ENCODE measurements at regions not wholly inside any gene's neighbourhood (a gene's known extent, or its start where the extent isn't known, plus 50 kb on each side); places are given as distances from the start of the nearest gene placed in this dataset.

DNA sequence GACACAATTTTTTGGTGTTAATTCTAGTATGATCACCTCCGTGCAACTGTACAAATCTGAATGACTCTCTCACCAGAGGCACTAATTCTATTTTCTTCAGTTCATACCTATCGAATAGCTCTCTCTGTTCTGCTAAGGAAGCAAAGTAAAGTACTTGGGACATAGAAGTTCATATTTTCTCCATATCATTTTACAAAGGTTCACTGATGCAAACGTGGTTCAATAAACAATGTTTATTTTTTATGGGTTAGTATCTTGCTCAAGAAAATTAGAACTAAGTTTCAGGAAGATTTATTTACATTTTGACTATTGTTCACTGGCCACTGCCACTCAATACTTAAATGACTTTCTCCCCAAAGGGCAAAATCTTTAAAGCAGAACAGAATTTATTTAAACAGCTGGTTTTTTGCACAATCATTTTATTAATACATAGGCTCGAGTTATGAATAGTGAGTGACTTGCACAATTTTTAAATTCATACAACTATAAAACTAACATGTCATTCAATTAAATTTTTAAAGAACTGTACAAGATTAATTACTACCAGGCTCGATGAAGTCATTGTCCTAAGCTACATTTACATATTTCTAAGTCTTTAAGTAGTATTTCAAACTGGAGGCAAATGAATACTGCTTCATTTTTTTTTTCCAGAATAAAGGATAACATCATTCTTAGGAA lies 255.8 kb downstream of the C16orf95 start:
- ChIA-PET CTCF (interaction anchor here (0.7 to 3.0 kb wide), 9 partner anchors 9 to 497 kb away, joined by 3 to 39 read pairs (median 5); no protein-coding TSS in a partner anchor), POLR2A (ENCODE audit: low non-redundant PET) (no interaction called here)
- TF ChIP-seq, protein P1, sequence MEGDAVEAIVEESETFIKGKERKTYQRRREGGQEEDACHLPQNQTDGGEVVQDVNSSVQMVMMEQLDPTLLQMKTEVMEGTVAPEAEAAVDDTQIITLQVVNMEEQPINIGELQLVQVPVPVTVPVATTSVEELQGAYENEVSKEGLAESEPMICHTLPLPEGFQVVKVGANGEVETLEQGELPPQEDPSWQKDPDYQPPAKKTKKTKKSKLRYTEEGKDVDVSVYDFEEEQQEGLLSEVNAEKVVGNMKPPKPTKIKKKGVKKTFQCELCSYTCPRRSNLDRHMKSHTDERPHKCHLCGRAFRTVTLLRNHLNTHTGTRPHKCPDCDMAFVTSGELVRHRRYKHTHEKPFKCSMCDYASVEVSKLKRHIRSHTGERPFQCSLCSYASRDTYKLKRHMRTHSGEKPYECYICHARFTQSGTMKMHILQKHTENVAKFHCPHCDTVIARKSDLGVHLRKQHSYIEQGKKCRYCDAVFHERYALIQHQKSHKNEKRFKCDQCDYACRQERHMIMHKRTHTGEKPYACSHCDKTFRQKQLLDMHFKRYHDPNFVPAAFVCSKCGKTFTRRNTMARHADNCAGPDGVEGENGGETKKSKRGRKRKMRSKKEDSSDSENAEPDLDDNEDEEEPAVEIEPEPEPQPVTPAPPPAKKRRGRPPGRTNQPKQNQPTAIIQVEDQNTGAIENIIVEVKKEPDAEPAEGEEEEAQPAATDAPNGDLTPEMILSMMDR (conservative IDR thresholded peaks at IDR 0.05; ENCODE audit: low read depth), result no peak
- no peak for DNase-seq (ENCODE audit: low spot score)
- H3K27ac ChIP-seq, result no peak overlapping the region

DNA sequence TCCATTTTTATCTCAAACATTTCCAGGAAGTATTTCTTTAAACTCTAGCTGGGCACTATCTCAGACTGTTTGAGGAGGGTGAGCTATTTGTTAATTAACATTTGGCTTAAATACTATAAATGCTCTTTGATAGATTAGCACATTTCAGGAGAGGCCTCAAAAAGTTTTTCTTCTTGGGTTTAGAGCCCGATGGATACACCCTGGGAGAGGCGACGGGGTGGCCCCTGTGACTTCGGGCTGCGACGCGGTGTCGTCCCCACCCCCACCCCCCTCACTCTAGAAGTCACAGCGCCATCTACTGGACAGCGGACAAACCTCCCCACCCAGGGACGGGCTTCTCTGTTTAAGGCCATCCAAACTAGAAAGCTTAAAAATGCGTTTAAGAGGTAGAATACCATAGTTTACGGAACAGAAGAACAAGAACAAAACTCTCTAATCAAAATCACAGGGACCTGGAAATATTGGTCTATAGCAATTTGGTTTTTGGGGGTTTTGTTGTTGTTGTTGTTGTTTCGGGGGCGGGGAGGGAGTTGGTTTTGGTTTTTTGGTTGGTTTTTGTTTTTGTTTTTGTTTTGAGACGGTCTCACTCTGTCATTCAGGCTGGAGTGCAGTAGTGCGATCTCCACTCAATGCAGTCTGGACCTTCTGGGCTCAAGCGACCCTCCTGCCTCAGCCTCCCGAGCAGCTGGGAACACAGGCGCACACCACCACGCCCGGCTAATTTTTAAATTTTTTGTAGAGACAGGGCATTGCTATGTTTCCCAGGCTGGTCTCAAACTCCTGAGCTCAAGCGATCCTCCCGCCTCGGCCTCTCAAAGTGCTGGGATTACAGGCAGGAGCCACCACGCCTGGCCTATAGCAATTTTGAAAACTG lies 254.4 kb downstream of the C16orf95 start:
- no peak overlapping the region for H3K27ac ChIP-seq
- ChIA-PET CTCF (interaction anchor here (0.5 to 3.0 kb wide), 43 partner anchors 8 to 1575 kb away, joined by 3 to 39 read pairs (median 4); partner anchors contain the start of gene FOXC2), POLR2A (ENCODE audit: low non-redundant PET) (no interaction called here)
- DNase-seq (ENCODE audit: low spot score), result peak; percentile 88
- TF ChIP-seq, protein P1 (conservative IDR thresholded peaks at IDR 0.05; ENCODE audit: low read depth), result peak; percentile 87

DNA sequence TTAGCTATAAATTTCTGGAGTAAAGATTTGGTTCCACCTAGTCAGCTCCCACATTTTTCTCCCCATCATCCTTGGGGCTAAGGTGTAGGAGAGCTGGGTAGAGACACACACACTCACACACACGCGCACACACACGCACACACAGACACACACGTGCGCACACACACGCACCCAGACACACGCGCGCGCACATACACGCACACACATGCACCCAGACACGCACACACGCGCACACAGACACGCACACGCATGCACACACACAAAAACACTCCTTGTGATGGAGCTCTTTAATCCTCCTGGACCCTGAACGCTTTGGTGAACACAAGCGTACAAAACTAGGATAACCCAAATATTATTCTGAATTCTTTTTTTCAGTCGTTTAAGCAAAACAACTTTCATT lies 253.6 kb downstream of the C16orf95 start:
- no peak for DNase-seq (ENCODE audit: low spot score)
- ChIA-PET POLR2A (ENCODE audit: low non-redundant PET) (no interaction called here), CTCF (interaction anchor here (0.6 to 3.0 kb wide), 9 partner anchors 11 to 552 kb away, joined by 3 to 13 read pairs (median 4); no protein-coding TSS in a partner anchor)
- no peak overlapping the region for H3K27ac ChIP-seq
- TF ChIP-seq, protein P1 (conservative IDR thresholded peaks at IDR 0.05; ENCODE audit: low read depth), result no peak

DNA sequence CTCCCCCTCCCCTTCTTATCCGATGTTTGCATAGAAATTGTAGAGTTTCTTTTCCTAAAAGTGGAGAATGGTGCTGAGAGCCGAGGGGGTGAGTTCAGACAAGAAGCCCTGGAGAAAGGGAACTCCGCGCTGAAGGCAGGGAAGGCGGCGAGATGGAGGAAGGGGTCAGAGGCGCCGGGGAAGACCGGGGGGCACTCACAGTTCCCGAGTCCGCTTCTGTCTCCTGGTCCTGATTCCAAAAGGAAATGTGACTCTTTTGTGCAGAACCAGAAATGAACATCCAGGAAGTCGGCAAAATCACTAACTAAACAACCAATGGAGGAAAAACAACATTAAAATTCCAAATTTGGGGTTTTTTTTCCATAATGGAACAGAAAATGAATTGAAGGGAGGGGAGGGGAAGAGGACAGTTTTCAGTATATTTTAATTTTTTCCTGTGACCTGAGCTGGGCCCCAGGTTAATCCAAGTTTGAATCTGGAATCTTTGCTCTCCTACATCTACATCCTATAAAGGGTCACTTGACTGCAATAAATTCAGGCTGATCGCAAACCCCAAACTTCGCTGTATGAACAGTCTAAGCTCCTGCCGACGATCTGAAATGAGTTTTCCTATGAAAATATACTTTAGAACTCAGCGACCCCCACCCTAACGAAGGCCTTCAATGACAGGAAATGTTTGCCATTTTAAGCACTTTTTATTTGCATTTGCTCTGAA lies 252.3 kb downstream of the C16orf95 start:
- DNase-seq (ENCODE audit: low spot score), result no peak
- H3K27ac ChIP-seq, result no peak overlapping the region
- POLR2A ChIA-PET (ENCODE audit: low non-redundant PET), result no interaction called here
- CTCF ChIA-PET, result no interaction called here
- TF ChIP-seq, protein P1 (conservative IDR thresholded peaks at IDR 0.05; ENCODE audit: low read depth), result no peak

DNA sequence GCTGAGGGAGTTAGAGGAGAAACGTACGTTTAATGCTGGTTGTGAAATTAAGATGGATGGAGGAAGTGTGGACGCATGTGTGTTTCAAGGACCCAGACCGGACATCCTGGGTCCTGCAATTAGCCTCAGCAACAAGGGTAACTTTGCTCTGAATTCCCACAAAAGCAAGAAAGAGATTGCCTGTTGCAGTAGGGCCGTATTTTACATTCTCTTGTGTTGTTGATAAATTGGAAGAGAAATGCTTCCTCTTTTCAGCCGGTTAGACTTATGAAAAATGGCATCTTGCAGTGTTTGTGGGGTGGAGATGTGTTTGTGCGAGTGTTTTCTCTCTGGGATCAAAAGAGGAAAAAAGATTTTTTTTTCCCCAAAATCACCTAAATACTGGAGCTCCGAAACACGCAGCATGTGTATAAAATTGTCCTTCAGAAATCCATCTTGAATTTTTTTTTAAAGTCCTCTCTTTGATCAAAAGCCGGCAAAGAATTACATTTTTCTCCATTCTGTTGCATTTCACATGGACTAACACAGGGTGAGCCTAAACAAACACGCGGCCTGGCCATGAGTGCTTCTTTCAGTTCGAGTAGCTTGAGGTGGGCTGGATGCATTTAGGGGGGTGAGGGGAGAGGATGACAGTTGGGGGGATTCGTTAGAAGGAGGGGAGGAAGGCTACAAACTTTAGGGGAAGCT lies 251.6 kb downstream of the C16orf95 start:
- POLR2A ChIA-PET (ENCODE audit: low non-redundant PET), result no interaction called here

More for the DNA sequence above, 251.6 kb downstream of the C16orf95 start:
- no peak for DNase-seq (ENCODE audit: low spot score)
- no peak overlapping the region for H3K27ac ChIP-seq
- TF ChIP-seq, protein P1 (conservative IDR thresholded peaks at IDR 0.05; ENCODE audit: low read depth), result no peak
- CTCF ChIA-PET, result no interaction called here

All from RWPE1 (cell line).